CD14-positive monocyte (primary cell): ENCODE measurements at regions not wholly inside any gene's neighbourhood (a gene's known extent, or its start where the extent isn't known, plus 50 kb on each side); places are given as distances from the start of the nearest gene placed in this dataset.

Experiments used
- DNase-seq, 3 donors: peaks; one replicate each; pipeline ENCODE4 v3.0.0-alpha.2; 2011 to 2022
- H2AFZ ChIP-seq: 2 replicates; pipeline ENCODE4 v1.6.0; 2012; ENCODE audit warnings: mild to moderate bottlenecking, low read depth, low read length, inconsistent platforms; ENCODE audit not compliant: insufficient read depth, poor library complexity, severe bottlenecking
- H3K27ac ChIP-seq, 2 donors: 1 replicate in 1 of 2; 2 replicates in 1 of 2; pipeline ENCODE4 v1.5.1; 2012 to 2013; ENCODE audit warnings: low read length in 2 of 2, control low read depth in 1 of 2, inconsistent platforms in 1 of 2, low read depth in 1 of 2, mild to moderate bottlenecking in 1 of 2
- H3K27me3 ChIP-seq, 2 donors: one replicate each; pipeline versions ENCODE4 v1.6.0 to v1.6.1; 2011 to 2013; ENCODE audit warnings: low read length in 2 of 2; ENCODE audit not compliant: control insufficient read depth in 2 of 2, insufficient read depth in 2 of 2
- H3K36me3 ChIP-seq, 2 donors: replicated peaks in 1 of 2; 1 replicate in 1 of 2; 2 replicates in 1 of 2; pipeline versions ENCODE4 v1.5.1 to v1.6.1; 2012 to 2013; ENCODE audit warnings: low read length in 2 of 2, control low read depth in 1 of 2, inconsistent platforms in 1 of 2, mild to moderate bottlenecking in 1 of 2; ENCODE audit not compliant: insufficient read depth in 2 of 2, control insufficient read depth in 1 of 2
- H3K4me1 ChIP-seq, 2 donors: 1 replicate in 1 of 2; 2 replicates in 1 of 2; pipeline versions ENCODE4 v1.5.1 to v1.6.1; 2012 to 2013; ENCODE audit warnings: low read length in 2 of 2, control low read depth in 1 of 2, inconsistent platforms in 1 of 2, mild to moderate bottlenecking in 1 of 2, moderate library complexity in 1 of 2; ENCODE audit not compliant: insufficient read depth in 2 of 2, control insufficient read depth in 1 of 2
- H3K4me2 ChIP-seq: replicated peaks from 2 replicates; pipeline ENCODE3; 2012; ENCODE audit warnings: low read length, moderate library complexity, mild to moderate bottlenecking; ENCODE audit not compliant: poor library complexity, severe bottlenecking; ENCODE audit errors: extremely low read depth
- H3K4me3 ChIP-seq, 3 experiments: fragments of 200-600 bp in 1 of 3; sonication (generic) in 1 of 3; replicated peaks in 1 of 3; 1 replicate in 2 of 3; 2 replicates in 1 of 3; pipeline ENCODE4 v1.5.1; 2011 to 2013; ENCODE audit warnings: low read length in 3 of 3, mild to moderate bottlenecking in 3 of 3, control low read depth in 2 of 3, low read depth in 2 of 3, inconsistent platforms in 1 of 3, moderate library complexity in 1 of 3
- H3K79me2 ChIP-seq: 2 replicates; pipeline ENCODE4 v1.6.0; 2012; ENCODE audit warnings: mild to moderate bottlenecking, control low read depth, inconsistent platforms, low read length, moderate library complexity; ENCODE audit not compliant: insufficient read depth
- H3K9ac ChIP-seq: 2 replicates; pipeline ENCODE4 v1.6.0; 2017; ENCODE audit warnings: low read length, mild to moderate bottlenecking; ENCODE audit not compliant: insufficient read depth, poor library complexity, severe bottlenecking
- H3K9me3 ChIP-seq, 2 donors: replicated peaks in 1 of 2; 1 replicate in 1 of 2; 2 replicates in 1 of 2; pipeline versions ENCODE4 v1.5.1 to v1.6.1; 2012 to 2013; ENCODE audit warnings: low read length in 2 of 2, control low read depth in 1 of 2; ENCODE audit not compliant: control insufficient read depth in 1 of 2, insufficient read depth in 1 of 2
- H4K20me1 ChIP-seq: 2 replicates; pipeline ENCODE4 v1.6.0; 2012; ENCODE audit warnings: mild to moderate bottlenecking, low read length, control low read depth, moderate library complexity; ENCODE audit not compliant: insufficient read depth
- H3K27ac Mint-ChIP-seq, 7 donors: one replicate each; pipeline ENCODE4 v1.8.0; 2020; ENCODE audit warnings: mild to moderate bottlenecking in 7 of 7, mixed read lengths in 7 of 7, moderate library complexity in 6 of 7, inconsistent platforms in 2 of 7
- H3K27me3 Mint-ChIP-seq, 3 donors: one replicate each; pipeline ENCODE4 v1.8.0; 2021 to 2022; ENCODE audit warnings: low read depth in 3 of 3, mild to moderate bottlenecking in 3 of 3, mixed read lengths in 3 of 3, moderate library complexity in 3 of 3, inconsistent platforms in 1 of 3
- H3K36me3 Mint-ChIP-seq, 2 donors: one replicate each; pipeline ENCODE4 v1.8.0; 2020; ENCODE audit warnings: mixed read lengths in 2 of 2, inconsistent platforms in 1 of 2, mild to moderate bottlenecking in 1 of 2
- H3K4me1 Mint-ChIP-seq: one replicate; pipeline ENCODE4 v1.8.0; 2020; ENCODE audit warnings: mild to moderate bottlenecking, mixed read lengths
- H3K4me3 Mint-ChIP-seq, 2 donors: one replicate each; pipeline ENCODE4 v1.8.0; 2020; ENCODE audit warnings: mild to moderate bottlenecking in 2 of 2, mixed read lengths in 2 of 2, moderate library complexity in 1 of 2
- H3K9me3 Mint-ChIP-seq, 7 donors: one replicate each; pipeline ENCODE4 v1.8.0; 2020 to 2022; ENCODE audit warnings: mixed read lengths in 7 of 7, mild to moderate bottlenecking in 6 of 7, moderate library complexity in 6 of 7, inconsistent platforms in 2 of 7
- CTCF ChIP-seq: fragments of 200-600 bp; IDR thresholded peaks from one replicate; pipeline ENCODE4 v1.8.0; 2022; ENCODE audit warnings: antibody characterized with exemption, mild to moderate bottlenecking
- WGBS: methylation state at CpG from one replicate; pipeline ENCODE4 v1.1.5; 2013; ENCODE audit warnings: missing lambda C conversion rate; ENCODE audit not compliant: insufficient coverage; 5-methylcytosine and 5-hydroxymethylcytosine counted together
- intact Hi-C, 2 donors: fragments of 100-400 bp; cut with micrococcal nuclease; formaldehyde crosslinking; loops; one replicate each; pipeline versions ENCODE4 v1.15.0 to v1.15.1; 2023

DNA sequence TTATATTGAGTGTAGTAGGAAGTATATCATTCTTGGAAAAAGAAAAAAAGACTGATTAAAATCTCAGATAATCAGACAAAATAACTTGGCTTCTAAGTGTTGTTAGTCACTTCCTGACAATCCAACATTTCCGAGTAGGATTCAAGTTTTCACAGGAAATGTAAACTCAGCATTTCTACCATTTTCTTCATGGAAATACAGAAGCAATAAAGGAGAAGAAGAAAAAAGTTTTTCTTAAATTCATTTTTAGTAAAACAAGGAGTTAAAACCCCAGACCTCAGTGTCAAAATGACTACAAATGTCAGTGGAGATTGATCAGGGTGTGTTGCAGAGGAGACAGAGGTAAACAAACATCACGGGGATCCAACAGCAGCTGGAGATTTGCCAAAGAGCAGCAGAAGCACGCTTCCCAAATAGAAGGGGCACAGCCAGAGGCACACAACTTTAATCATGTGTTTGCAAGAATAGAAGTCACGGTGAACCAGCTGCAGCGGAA is 129.3 kb upstream of the FAM9B start:
- Mint-ChIP-seq H3K9me3 (peaks cover 0 to 15% (median 6%) of the 10 kb centered on the region in 7 donors), H3K27ac (no peak overlapping the region), H3K4me3 (no peak overlapping the region), H3K36me3 (no peaks in the 10 kb centered on the region), H3K4me1 (no peaks in the 10 kb centered on the region), H3K27me3 (peaks cover 6 to 25% (median 6%) of the 10 kb centered on the region in 3 donors)
- no peak overlapping the region for H3K4me3 ChIP-seq
- H3K4me1 ChIP-seq, result no peaks in the 10 kb centered on the region
- H3K9ac ChIP-seq, result no peak overlapping the region
- DNase-seq, result no peak
- H3K27ac ChIP-seq, result no peak overlapping the region
- H4K20me1 ChIP-seq, result no peaks in the 10 kb centered on the region
- intact Hi-C loops, result no loop called here
- H3K79me2 ChIP-seq, result no peaks in the 10 kb centered on the region
- H3K27me3 ChIP-seq, result peaks cover 0 to 6% of the 10 kb centered on the region in 2 donors
- no peak for TF ChIP-seq CTCF
- no peak overlapping the region for H3K4me2 ChIP-seq
- peaks cover 0 to 15% of the 10 kb centered on the region in 2 donors for H3K9me3 ChIP-seq
- WGBS, result 100% methylated on average over 1 of the region's 5 CpGs
- no peak overlapping the region for H2AFZ ChIP-seq
- no peaks in the 10 kb centered on the region for H3K36me3 ChIP-seq

- no peak overlapping the region for H3K27ac Mint-ChIP-seq
- no peak overlapping the region for H3K4me3 ChIP-seq
- H3K27ac ChIP-seq, result no peak overlapping the region
- H3K27me3 Mint-ChIP-seq, result peaks cover 4 to 25% (median 6%) of the 10 kb centered on the region in 3 donors
- H3K4me2 ChIP-seq, result no peak overlapping the region
- WGBS, result no CpG with 5 or more reads among the region's 7 CpGs
- no peaks in the 10 kb centered on the region for H3K79me2 ChIP-seq
- no peaks in the 10 kb centered on the region for H3K36me3 ChIP-seq
- H4K20me1 ChIP-seq, result no peaks in the 10 kb centered on the region
- TF ChIP-seq CTCF, result no peak
- DNase-seq, result no peak
- H3K9me3 ChIP-seq, result peaks cover 0 to 15% of the 10 kb centered on the region in 2 donors
- H2AFZ ChIP-seq, result no peak overlapping the region
- peaks cover 0 to 15% (median 7%) of the 10 kb centered on the region in 7 donors for H3K9me3 Mint-ChIP-seq
- intact Hi-C loops, result no loop called here
- no peak overlapping the region for H3K9ac ChIP-seq
- H3K4me1 Mint-ChIP-seq, result no peaks in the 10 kb centered on the region
- no peaks in the 10 kb centered on the region for H3K36me3 Mint-ChIP-seq
- peaks cover 0 to 6% of the 10 kb centered on the region in 2 donors for H3K27me3 ChIP-seq
- H3K4me3 Mint-ChIP-seq, result no peak overlapping the region
- no peaks in the 10 kb centered on the region for H3K4me1 ChIP-seq
Observed at GRCh38 chrX:9164086-9164485, 130.2 kb upstream of the FAM9B start.
